ENCODE measurements at regions not wholly inside any gene's neighbourhood (a gene's known extent, or its start where the extent isn't known, plus 50 kb on each side); places are given as distances from the start of the nearest gene placed in this dataset.
"Not testable (repeated sequence)": the region's sequence is repeated elsewhere in the genome, so short reads cannot be mapped to it uniquely, and the experiment has no call there.

- no peak for DNase-seq (ENCODE audit: unreplicated experiment)
- Mint-ChIP-seq H3K27ac (ENCODE audit: low read depth, unreplicated experiment) (no peak overlapping the region), H3K4me1 (ENCODE audit: insufficient read depth, unreplicated experiment) (no peaks in the 10 kb centered on the region), H3K4me3 (ENCODE audit: unreplicated experiment) (no peak overlapping the region), H3K9me3 (ENCODE audit: unreplicated experiment) (no peaks in the 10 kb centered on the region), H3K36me3 (ENCODE audit: insufficient read depth, unreplicated experiment) (no peaks in the 10 kb centered on the region), H3K27me3 (ENCODE audit: insufficient read depth, unreplicated experiment) (no peaks in the 10 kb centered on the region)
- BruUV-seq (replicated peaks): no TSS peak
- POLR2A ChIA-PET: no interaction called here
- intact Hi-C loops (cut with micrococcal nuclease): no loop called here
- no peak for TF ChIP-seq CTCF (IDR thresholded peaks at IDR 0.05; ENCODE audit: unreplicated experiment)
- CTCF ChIA-PET: interaction anchor here (2.1 kb wide), 1 partner anchor 105 kb away, joined by 4 read pairs; the partner anchor contains the start of gene FAM3C
These were observed 104.4 kb upstream of the FAM3C start for GRCh38 chr7:121500360-121501058.

DNA sequence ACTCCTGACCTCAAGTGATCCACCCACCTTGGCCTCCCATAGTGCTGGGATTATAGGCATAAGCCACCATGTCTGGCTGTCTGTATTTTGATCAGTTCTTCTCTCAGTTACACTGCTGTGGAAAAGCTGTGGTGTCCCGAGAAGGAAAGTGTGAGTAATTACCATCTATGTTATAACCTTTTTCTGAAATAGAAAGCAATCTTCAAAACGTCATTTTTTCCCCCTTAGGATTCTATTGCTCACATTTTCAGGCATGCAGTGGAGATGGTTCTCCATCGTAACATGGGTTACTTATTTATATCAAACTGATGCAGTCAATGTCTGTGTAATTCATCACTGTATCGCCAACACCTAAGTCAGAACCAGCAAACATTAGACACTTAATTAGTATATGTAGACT lies 103.5 kb upstream of the FAM3C start:
- Mint-ChIP-seq H3K27ac (ENCODE audit: low read depth, unreplicated experiment) (no peak overlapping the region), H3K9me3 (ENCODE audit: unreplicated experiment) (no peaks in the 10 kb centered on the region), H3K27me3 (ENCODE audit: insufficient read depth, unreplicated experiment) (no peaks in the 10 kb centered on the region), H3K4me1 (ENCODE audit: insufficient read depth, unreplicated experiment) (peaks cover 5% of the 10 kb centered on the region), H3K36me3 (ENCODE audit: insufficient read depth, unreplicated experiment) (no peaks in the 10 kb centered on the region), H3K4me3 (ENCODE audit: unreplicated experiment) (no peak overlapping the region)
- CTCF ChIA-PET: interaction anchor here (0.8 kb wide), 1 partner anchor 103 kb away, joined by 3 read pairs; the partner anchor contains the start of gene FAM3C
- intact Hi-C loops (cut with micrococcal nuclease): no loop called here
- TF ChIP-seq CTCF (IDR thresholded peaks at IDR 0.05; ENCODE audit: unreplicated experiment): no peak
- no peak for DNase-seq (ENCODE audit: unreplicated experiment)
- no TSS peak for BruUV-seq (replicated peaks)
- POLR2A ChIA-PET: no interaction called here

DNA sequence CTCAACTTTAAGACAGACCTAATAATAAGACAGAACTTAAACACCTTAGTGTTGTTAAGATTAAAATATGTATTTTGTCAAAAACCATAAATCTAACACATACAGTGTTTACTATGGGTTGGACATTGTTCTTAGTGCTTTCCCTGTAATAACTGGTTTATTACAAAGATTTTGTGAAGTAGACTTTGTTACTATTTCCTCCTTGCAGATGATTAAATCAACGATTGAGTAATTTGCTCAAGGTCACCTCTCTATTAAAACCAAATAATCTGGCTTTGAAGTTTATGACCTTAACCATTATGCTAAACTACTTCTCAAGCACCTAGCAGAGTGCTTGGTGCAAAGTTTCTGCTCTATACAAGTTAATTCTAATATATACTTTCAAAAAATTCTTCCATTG lies 102.7 kb upstream of the FAM3C start:
- intact Hi-C loops (cut with micrococcal nuclease): no loop called here
- BruUV-seq (replicated peaks): no TSS peak
- TF ChIP-seq CTCF (IDR thresholded peaks at IDR 0.05; ENCODE audit: unreplicated experiment): no peak
- Mint-ChIP-seq H3K27ac (ENCODE audit: low read depth, unreplicated experiment) (no peak overlapping the region), H3K4me3 (ENCODE audit: unreplicated experiment) (no peak overlapping the region), H3K9me3 (ENCODE audit: unreplicated experiment) (no peaks in the 10 kb centered on the region), H3K27me3 (ENCODE audit: insufficient read depth, unreplicated experiment) (no peaks in the 10 kb centered on the region), H3K4me1 (ENCODE audit: insufficient read depth, unreplicated experiment) (peaks cover 5% of the 10 kb centered on the region), H3K36me3 (ENCODE audit: insufficient read depth, unreplicated experiment) (no peaks in the 10 kb centered on the region)
- no peak for DNase-seq (ENCODE audit: unreplicated experiment)
- POLR2A ChIA-PET: no interaction called here
- CTCF ChIA-PET: interaction anchor here (0.7 kb wide), 1 partner anchor 15 kb away, joined by 4 read pairs; no protein-coding TSS in a partner anchor

- BruUV-seq (replicated peaks); DNase-seq (ENCODE audit: unreplicated experiment); H3K4me1 Mint-ChIP-seq (ENCODE audit: insufficient read depth, unreplicated experiment); H3K36me3 Mint-ChIP-seq (ENCODE audit: insufficient read depth, unreplicated experiment); H3K27me3 Mint-ChIP-seq (ENCODE audit: insufficient read depth, unreplicated experiment); H3K4me3 Mint-ChIP-seq (ENCODE audit: unreplicated experiment); H3K9me3 Mint-ChIP-seq (ENCODE audit: unreplicated experiment); H3K27ac Mint-ChIP-seq (ENCODE audit: low read depth, unreplicated experiment); intact Hi-C loops (cut with micrococcal nuclease); POLR2A ChIA-PET: not testable (repeated sequence)
- CTCF ChIA-PET: interaction anchor here (0.6 kb wide), 1 partner anchor 129 kb away, joined by 3 read pairs; no protein-coding TSS in a partner anchor
These were observed 101.4 kb upstream of the FAM3C start for GRCh38 chr7:121497545-121497944.
